OCI-LY3 (cell line): ENCODE measurements at regions not wholly inside any gene's neighbourhood (a gene's known extent, or its start where the extent isn't known, plus 50 kb on each side); places are given as distances from the start of the nearest gene placed in this dataset.

Source experiments
- H2AFZ ChIP-seq: fragments of 200-600, 300-600 bp; shearing (Covaris generic); 2 replicates; pipeline ENCODE4 v1.6.0; 2014; ENCODE audit warnings: antibody characterized with exemption, low read depth, low read length
- H3K27ac ChIP-seq: fragments of 200-600, 300-600 bp; sonication (generic); 2 replicates; pipeline ENCODE4 v1.5.1; 2014; ENCODE audit warnings: mild to moderate bottlenecking, low read length, moderate library complexity, mixed read lengths
- H3K27me3 ChIP-seq: fragments of 200-600, 300-600 bp; sonication (generic); 2 replicates; pipeline ENCODE4 v1.6.1; 2014; ENCODE audit warnings: low read depth, low read length, mixed read lengths
- H3K36me3 ChIP-seq: fragments of 200-600, 300-600 bp; sonication (generic); replicated peaks from 2 replicates; pipeline ENCODE3; 2014; ENCODE audit warnings: low read depth, low read length, mixed read lengths
- H3K4me1 ChIP-seq: fragments of 300-600, 200-600 bp; sonication (generic); 2 replicates; pipeline ENCODE4 v1.6.1; 2014; ENCODE audit warnings: low read length, mixed read lengths
- H3K4me2 ChIP-seq: fragments of 200-600, 300-600 bp; sonication (generic); 2 replicates; pipeline ENCODE4 v1.6.1; 2014; ENCODE audit warnings: low read length, mixed read lengths
- H3K4me3 ChIP-seq: fragments of 300-600, 200-600 bp; sonication (generic); 2 replicates; pipeline ENCODE4 v1.5.1; 2014; ENCODE audit warnings: antibody characterized with exemption, mild to moderate bottlenecking, low read length, moderate library complexity
- H3K79me2 ChIP-seq: fragments of 300-600, 200-600 bp; shearing (Covaris generic); 2 replicates; pipeline ENCODE4 v1.6.1; 2014; ENCODE audit warnings: mild to moderate bottlenecking, low read length, mixed read lengths
- H3K9ac ChIP-seq: fragments of 300-600, 200-600 bp; shearing (Covaris generic); 2 replicates; pipeline ENCODE4 v1.6.0; 2014; ENCODE audit warnings: mild to moderate bottlenecking, low read length, moderate library complexity
- H3K9me3 ChIP-seq: fragments of 200-600, 300-600 bp; shearing (Covaris generic); 2 replicates; pipeline ENCODE4 v1.6.1; 2014; ENCODE audit warnings: low read length, mixed read lengths; ENCODE audit not compliant: insufficient read depth
- H4K20me1 ChIP-seq: fragments of 200-600, 300-600 bp; sonication (generic); 2 replicates; pipeline ENCODE4 v1.6.1; 2016; ENCODE audit warnings: low read length, mixed read lengths; ENCODE audit not compliant: insufficient read depth
- EZH2phosphoT487 ChIP-seq: fragments of 200-600 bp; shearing (Covaris generic); IDR thresholded peaks from 2 replicates; pipeline ENCODE4 v1.6.1; 2018; ENCODE audit warnings: antibody characterized with exemption, mixed run types, low read depth
- TF ChIP-seq, protein P1 (sequence below): fragments of 200-600, 300-600 bp; sonication (generic); IDR thresholded peaks from 2 replicates; pipeline ENCODE4 v1.5.1; 2014; ENCODE audit warnings: antibody characterized with exemption, low read length, low read depth

DNA sequence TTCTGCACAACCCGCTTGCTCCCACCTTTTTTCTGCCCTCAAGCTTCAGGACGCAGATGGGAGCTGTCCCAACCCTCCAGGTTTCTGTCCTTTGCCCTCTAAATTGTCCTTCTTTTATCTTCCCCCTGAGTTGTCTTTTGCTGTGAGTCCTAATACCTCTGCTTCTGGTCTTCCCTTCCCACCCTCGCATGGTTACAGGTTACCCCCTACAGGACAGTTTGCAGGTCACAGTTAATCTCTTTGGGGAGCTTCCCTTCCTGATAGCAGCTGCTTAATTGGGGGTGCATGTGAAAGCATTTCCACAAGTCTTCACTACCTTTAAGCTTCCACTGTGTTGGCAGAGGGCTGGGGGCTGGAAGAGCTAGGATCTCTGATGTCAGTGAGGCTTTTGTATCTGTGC, 121.5 kb upstream of the CXCL12 start:
- Histone ChIP-seq H3K9ac (no peak overlapping the region), H3K9me3 (no peaks in the 10 kb centered on the region), H3K36me3 (no peaks in the 10 kb centered on the region), H4K20me1 (no peaks in the 10 kb centered on the region), H3K27ac (no peak overlapping the region), H3K79me2 (no peaks in the 10 kb centered on the region), H3K4me1 (no peaks in the 10 kb centered on the region), H3K27me3 (no peaks in the 10 kb centered on the region), H3K4me2 (no peak overlapping the region), H3K4me3 (no peak overlapping the region), H2AFZ (no peak overlapping the region)
- TF ChIP-seq EZH2phosphoT487 = no peak
- TF ChIP-seq, protein P1, sequence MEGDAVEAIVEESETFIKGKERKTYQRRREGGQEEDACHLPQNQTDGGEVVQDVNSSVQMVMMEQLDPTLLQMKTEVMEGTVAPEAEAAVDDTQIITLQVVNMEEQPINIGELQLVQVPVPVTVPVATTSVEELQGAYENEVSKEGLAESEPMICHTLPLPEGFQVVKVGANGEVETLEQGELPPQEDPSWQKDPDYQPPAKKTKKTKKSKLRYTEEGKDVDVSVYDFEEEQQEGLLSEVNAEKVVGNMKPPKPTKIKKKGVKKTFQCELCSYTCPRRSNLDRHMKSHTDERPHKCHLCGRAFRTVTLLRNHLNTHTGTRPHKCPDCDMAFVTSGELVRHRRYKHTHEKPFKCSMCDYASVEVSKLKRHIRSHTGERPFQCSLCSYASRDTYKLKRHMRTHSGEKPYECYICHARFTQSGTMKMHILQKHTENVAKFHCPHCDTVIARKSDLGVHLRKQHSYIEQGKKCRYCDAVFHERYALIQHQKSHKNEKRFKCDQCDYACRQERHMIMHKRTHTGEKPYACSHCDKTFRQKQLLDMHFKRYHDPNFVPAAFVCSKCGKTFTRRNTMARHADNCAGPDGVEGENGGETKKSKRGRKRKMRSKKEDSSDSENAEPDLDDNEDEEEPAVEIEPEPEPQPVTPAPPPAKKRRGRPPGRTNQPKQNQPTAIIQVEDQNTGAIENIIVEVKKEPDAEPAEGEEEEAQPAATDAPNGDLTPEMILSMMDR = no peak

DNA sequence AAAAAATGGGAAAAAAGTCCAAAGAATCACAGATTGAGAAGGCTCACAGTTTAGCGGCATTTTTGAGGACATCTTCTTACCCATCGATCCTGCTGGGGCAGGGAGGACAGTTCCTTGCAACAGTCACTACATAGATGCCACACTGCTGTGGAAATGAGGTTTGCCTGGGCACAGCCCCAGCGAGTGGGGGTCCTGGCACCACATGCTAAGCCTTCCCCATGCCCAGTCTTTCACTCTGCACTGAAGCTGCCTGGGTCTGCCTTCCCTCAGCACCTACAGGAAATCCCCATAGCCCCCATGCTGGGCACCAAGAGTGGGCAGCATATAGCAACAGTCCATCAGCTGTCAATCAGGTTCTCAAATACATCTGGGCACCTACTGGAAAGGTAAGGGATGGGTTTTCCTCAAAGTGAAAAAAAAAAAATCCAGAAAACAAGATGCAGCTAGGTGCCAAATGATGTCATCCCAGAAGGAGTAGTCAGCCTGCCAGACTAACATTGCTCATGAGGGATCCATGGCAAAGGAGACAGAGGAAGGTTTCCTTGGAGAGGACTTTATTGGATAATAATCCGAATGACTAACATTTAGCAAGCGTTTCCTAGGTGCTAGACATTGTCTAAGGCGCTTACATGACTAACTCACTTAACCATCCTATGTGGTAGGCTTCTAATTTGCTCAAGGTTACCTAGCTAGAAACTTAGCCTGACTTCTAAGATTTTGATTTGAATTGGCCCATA, 125.7 kb upstream of the CXCL12 start:
- Histone ChIP-seq H3K9me3 (no peaks in the 10 kb centered on the region), H3K9ac (no peak overlapping the region), H2AFZ (no peak overlapping the region), H3K4me1 (no peaks in the 10 kb centered on the region), H3K36me3 (no peaks in the 10 kb centered on the region), H3K27me3 (no peaks in the 10 kb centered on the region), H3K27ac (no peak overlapping the region), H3K79me2 (no peaks in the 10 kb centered on the region), H3K4me2 (no peak overlapping the region), H3K4me3 (no peak overlapping the region), H4K20me1 (no peaks in the 10 kb centered on the region)
- TF ChIP-seq, protein P1 = no peak
- no peak for TF ChIP-seq EZH2phosphoT487

DNA sequence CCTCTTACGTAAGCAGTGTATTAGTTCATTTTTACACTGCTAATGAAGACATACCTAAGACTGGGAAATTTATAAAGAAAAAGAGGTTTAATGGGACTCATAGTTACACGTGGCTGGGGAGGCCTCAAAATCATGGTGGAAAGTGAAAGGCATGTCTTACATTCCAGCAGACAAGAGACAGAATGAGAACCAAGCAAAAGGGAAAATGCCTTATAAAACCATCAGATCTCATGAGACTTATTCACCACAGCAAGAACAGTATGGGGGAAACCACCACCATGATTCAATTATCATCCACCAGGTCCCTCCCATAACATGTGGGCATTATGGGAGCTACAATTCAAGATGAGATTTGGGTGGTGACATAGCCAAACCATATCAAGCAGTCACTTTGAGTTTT, 126.3 kb upstream of the CXCL12 start:
- no peaks in the 10 kb centered on the region for H3K27me3 ChIP-seq
- no peak overlapping the region for H3K27ac ChIP-seq
- no peaks in the 10 kb centered on the region for H3K4me1 ChIP-seq
- no peak overlapping the region for H3K9ac ChIP-seq
- H3K4me2 ChIP-seq = no peak overlapping the region
- H2AFZ ChIP-seq = no peak overlapping the region
- H4K20me1 ChIP-seq = no peaks in the 10 kb centered on the region
- H3K79me2 ChIP-seq = no peaks in the 10 kb centered on the region
- TF ChIP-seq EZH2phosphoT487 = no peak
- TF ChIP-seq, protein P1 = no peak
- no peaks in the 10 kb centered on the region for H3K9me3 ChIP-seq
- no peaks in the 10 kb centered on the region for H3K36me3 ChIP-seq
- H3K4me3 ChIP-seq = no peak overlapping the region

DNA sequence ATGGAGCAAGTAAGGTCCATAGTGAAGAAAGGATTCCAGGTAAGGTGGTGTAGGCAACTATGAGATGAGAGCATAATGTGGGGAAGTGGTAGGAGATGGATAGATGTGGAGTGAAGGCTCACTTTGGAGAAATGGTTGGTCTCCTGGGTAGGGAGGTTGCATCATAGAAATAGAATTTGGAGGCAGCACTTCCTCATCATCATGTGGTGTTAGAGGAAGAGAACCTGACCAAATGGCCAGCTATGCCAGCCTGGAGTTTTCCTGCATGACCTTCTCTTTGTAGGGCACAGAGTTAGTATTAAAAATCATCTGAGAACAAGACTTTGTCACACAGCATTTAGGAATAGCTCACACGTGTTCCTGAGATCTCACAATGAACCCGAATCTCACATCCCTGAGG, 126.7 kb upstream of the CXCL12 start:
- Histone ChIP-seq H3K27me3 (no peaks in the 10 kb centered on the region), H3K79me2 (no peaks in the 10 kb centered on the region), H2AFZ (no peak overlapping the region), H3K4me3 (no peak overlapping the region), H4K20me1 (no peaks in the 10 kb centered on the region), H3K4me1 (no peaks in the 10 kb centered on the region), H3K9ac (no peak overlapping the region), H3K4me2 (no peak overlapping the region), H3K27ac (no peak overlapping the region), H3K36me3 (no peaks in the 10 kb centered on the region), H3K9me3 (no peaks in the 10 kb centered on the region)
- TF ChIP-seq, protein P1 = no peak
- TF ChIP-seq EZH2phosphoT487 = no peak
